Smooth muscle cell of the brain vasculature (primary cell): ENCODE measurements at regions not wholly inside any gene's neighbourhood (a gene's known extent, or its start where the extent isn't known, plus 50 kb on each side); places are given as distances from the start of the nearest gene placed in this dataset.

ENCODE experiments used
- DNase-seq: peaks from one replicate; pipeline ENCODE4 v3.0.0-alpha.2; 2012; ENCODE audit warnings: low read depth, low spot score

- no peak for DNase-seq
Observed at GRCh38 chr3:21140785-21141184, 610.2 kb downstream of the ZNF385D start.

GRCh38 chr3:21138085-21138484, 612.9 kb downstream of the ZNF385D start:
- DNase-seq: no peak

GRCh38 chr3:21132896-21133295, 618.1 kb downstream of the ZNF385D start:
- DNase-seq: no peak

- no peak for DNase-seq
Observed at GRCh38 chr3:21120826-21121225, 630.2 kb downstream of the ZNF385D start.

GRCh38 chr3:21117370-21117769, 633.6 kb downstream of the ZNF385D start:
- no peak for DNase-seq

- DNase-seq: no peak
Observed at GRCh38 chr3:21109056-21109455, 642.0 kb downstream of the ZNF385D start.

- DNase-seq: no peak
Observed at GRCh38 chr3:21105784-21106183, 645.2 kb downstream of the ZNF385D start.

- no peak for DNase-seq
Observed at GRCh38 chr3:21100656-21101359, 650.2 kb downstream of the ZNF385D start.

- DNase-seq: no peak
Observed at GRCh38 chr3:21094686-21095085, 656.3 kb downstream of the ZNF385D start.

- no peak for DNase-seq
Observed at GRCh38 chr3:21073561-21073960, 677.4 kb downstream of the ZNF385D start.

GRCh38 chr3:21067031-21067813, 683.8 kb downstream of the ZNF385D start:
- DNase-seq: no peak

GRCh38 chr3:21062831-21063294, 688.1 kb downstream of the ZNF385D start:
- DNase-seq: no peak

GRCh38 chr3:21059404-21059803, 691.6 kb downstream of the ZNF385D start:
- no peak for DNase-seq

- DNase-seq: no peak
Observed at GRCh38 chr3:21056293-21056692, 694.7 kb downstream of the ZNF385D start.

GRCh38 chr3:21055015-21055414, 696.0 kb downstream of the ZNF385D start:
- no peak for DNase-seq

- no peak for DNase-seq
Observed at GRCh38 chr3:21054064-21054463, 696.9 kb downstream of the ZNF385D start.

- no peak for DNase-seq
Observed at GRCh38 chr3:21049334-21050062, 701.5 kb downstream of the ZNF385D start.

- DNase-seq: no peak
Observed at GRCh38 chr3:21043139-21043538, 707.9 kb downstream of the ZNF385D start.

- no peak for DNase-seq
Observed at GRCh38 chr3:21042184-21042583, 708.8 kb downstream of the ZNF385D start.

- DNase-seq: no peak
Observed at GRCh38 chr3:21041621-21042020, 709.4 kb downstream of the ZNF385D start.

GRCh38 chr3:21036888-21037287, 714.1 kb downstream of the ZNF385D start:
- no peak for DNase-seq

GRCh38 chr3:21028412-21028811, 722.6 kb downstream of the ZNF385D start:
- no peak for DNase-seq
